GM18520 (cell line): ENCODE measurements at regions not wholly inside any gene's neighbourhood (a gene's known extent, or its start where the extent isn't known, plus 50 kb on each side); places are given as distances from the start of the nearest gene placed in this dataset.
"Not testable (repeated sequence)": the region's sequence is repeated elsewhere in the genome, so short reads cannot be mapped to it uniquely, and the experiment has no call there.

Experiments
- ATAC-seq: cut with Tn5 transposase; IDR thresholded peaks from one replicate; pipeline ENCODE4 v1.9.1; 2021; ENCODE audit not compliant: unreplicated experiment

- no peak for ATAC-seq
Observed at GRCh38 chr7:65254061-65254460, 119.6 kb upstream of the ZNF92 start.

DNA sequence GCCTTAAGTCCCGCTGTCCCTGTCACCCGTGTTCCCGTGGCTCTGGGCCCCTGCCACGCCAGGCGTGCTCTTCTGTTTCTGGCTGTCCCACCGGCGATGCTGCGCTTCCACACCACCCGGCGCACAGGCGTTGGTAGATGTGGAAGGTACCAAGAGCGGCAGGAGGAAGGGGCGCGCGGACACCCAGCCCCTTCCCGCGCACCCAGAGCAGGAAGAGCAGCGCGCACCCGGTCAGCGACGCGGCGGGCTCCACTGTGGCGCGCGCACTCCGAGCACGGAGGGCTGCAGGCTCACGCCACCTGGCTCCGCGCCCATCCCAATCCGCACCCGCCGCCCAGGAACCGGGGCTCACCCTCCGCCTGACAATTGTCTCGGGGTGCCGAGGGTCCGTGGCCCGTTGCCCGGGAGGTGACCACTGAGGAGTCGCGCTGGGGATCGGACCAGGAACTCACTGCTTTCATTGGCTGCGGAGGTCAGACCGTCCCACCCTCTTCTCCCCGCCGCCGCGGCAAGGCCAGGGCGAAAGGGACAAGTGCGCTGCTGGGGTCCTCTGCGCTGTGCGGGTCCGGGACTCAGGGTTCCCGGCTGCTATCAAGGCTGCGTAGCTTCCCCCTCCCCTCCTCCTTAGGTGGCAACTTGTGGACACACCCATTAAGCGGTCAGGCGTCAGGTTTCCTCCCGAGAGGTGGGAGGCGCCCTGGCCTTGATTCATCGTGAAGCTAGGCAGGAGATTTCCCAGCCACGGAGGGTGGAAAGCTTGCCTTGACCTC is 121.6 kb upstream of the ZNF92 start:
- ATAC-seq, result peak; percentile 58

DNA sequence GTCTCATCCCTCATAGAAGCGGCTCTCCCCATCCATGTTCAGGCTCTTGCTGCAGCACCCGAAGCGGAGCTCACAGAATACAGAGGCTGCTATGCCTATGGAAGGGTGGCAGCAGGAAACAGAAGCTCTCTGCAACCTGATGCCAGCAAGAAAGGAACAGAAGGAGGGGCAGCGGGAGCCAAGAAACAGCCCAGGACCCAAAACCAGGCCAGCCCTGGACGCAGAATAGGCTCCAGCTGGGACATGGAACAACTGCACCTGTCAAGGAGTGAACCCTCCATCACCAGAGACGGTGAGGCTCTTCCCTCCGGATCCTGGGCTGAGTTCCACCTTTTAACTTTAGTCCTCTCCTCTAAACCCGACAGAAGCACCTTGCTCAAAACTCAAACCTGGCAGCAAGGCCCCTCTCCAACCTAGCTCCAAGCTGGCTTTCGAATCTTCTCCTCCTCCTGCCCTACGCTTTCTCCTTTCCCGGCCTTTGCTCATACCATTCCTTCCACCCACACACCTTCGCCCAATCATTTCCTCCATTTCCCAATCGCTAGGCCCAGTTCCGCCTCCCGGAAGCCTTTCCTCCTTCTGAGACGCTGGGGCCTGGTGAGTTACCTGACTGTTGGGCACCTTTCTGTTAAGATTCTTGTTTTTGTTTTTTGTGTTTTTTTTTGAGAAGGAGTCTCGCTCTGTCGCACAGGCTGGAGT is 122.8 kb upstream of the ZNF92 start:
- no peak for ATAC-seq

- no peak for ATAC-seq
Observed at GRCh38 chr7:65250216-65250615, 123.4 kb upstream of the ZNF92 start.

DNA sequence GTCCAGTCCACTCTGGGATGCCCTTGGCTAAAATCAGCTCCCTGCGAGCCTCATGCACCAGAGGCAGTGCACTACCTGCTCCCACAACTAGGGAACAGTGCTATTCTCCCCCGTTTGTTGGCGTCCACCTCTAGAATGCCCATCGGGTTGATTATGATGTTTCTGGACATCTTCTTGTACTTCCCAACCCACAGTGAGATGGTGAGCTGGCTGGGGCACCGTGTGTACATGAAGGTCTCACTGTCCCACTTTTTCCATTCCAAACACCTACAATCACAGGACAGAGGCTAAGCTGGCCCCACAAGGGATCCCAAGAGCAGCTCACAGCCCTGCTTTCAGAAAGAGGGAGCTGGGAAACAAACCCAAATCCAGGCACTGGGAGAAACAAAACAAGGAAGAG is 126.2 kb upstream of the ZNF92 start:
- no peak for ATAC-seq

DNA sequence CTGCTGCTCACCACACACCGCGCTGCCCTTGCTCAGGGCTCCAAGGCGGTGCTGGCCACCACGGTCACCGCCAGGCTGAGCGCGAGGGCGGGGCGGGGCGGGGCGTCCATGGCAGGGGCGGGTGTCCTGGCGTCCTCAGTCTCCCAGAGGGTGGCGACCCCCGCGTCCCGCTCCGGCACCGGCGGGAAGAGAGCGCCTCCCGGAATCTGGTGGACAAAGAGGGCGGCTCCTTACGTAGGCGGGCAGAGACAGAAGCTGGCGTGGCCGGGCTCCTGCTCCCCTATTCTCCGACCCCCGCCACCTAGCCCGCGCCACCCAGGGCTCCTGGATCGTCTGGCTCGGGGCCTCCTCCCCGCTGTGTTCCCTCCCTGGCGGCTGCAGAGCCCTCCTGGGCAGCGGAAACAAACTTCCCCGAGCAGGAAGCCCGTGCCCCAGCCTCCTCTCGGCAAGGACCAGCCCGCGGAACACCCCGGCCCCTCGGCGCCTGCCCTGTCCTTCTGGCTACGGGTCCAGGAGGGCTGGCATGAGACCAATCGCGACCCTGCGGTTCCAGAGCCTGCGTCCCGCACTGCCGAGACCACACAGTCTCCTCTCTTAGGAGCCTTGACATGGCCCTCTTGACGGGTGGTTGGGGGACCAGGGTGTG is 133.8 kb upstream of the ZNF92 start:
- no peak for ATAC-seq

GRCh38 chr7:65239324-65239706 is 134.3 kb upstream of the ZNF92 start:
- ATAC-seq, result no peak

DNA sequence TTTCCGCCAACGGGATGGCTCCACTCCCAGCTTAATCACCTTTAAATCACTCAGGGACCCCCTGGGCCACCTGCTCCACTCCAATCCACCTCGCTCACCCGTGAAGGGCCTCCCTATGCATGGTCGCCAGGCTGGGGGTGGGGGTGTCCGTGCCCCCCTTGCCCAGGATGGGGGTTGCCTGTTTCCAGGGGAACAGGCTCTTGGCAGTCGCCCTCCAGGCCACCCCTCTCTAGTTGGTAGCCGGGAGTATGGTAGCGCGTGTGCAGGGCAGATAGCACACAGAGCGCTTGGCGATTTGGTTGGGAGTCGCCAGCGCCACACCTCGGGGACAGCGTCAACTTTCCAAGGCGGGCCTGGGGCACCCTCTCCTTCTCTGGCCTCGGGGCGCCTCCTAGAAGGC is 134.9 kb upstream of the ZNF92 start:
- ATAC-seq, result no peak

DNA sequence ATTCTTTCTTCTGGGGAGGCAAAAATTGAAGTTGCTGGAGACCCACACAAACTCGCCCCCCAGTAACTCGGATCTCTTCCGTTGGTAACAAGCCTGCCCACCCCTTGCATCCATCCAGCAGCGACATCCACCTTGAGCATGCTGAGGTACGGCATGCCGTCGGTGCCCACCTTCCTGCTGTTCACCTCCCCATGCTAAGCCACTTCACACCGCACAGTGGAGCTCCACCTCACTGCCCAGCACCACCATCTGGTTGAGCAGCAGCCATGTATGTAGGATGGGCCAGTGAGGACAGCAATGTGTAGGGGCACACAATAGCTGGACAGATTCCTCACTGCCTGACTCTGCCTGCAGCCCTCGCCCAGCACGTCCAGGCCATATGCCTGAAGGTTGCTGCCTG is 138.1 kb upstream of the ZNF92 start:
- ATAC-seq, result no peak

- ATAC-seq, result no peak
Observed at GRCh38 chr7:65233409-65234034, 140.1 kb upstream of the ZNF92 start.

DNA sequence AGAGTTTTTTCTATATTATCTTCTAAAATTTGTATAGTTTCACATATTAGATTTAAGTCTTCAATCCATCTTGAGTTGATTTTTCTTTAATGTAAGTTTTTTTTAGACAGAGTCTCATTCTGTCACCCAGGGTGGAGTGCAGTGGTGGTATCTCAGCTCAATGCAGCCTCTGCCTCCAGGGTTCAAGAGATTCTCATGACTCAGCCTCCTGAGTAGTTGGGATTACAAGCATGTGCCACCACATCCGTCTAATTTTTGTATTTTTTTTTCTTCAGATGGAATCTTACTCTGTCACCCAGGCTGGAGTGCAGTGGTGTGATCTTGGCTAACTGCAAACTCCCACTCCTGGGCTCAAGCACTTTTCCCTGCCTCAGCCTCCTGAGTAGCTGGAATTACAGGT is 143.4 kb upstream of the ZNF92 start:
- ATAC-seq, result no peak

- ATAC-seq, result no peak
Observed at GRCh38 chr7:65225422-65226006, 148.1 kb upstream of the ZNF92 start.

GRCh38 chr7:65222655-65223054 is 151.0 kb upstream of the ZNF92 start:
- ATAC-seq, result no peak

GRCh38 chr7:65221683-65222082 is 152.0 kb upstream of the ZNF92 start:
- ATAC-seq, result no peak

- ATAC-seq, result no peak
Observed at GRCh38 chr7:65219623-65220022, 154.0 kb upstream of the ZNF92 start.

DNA sequence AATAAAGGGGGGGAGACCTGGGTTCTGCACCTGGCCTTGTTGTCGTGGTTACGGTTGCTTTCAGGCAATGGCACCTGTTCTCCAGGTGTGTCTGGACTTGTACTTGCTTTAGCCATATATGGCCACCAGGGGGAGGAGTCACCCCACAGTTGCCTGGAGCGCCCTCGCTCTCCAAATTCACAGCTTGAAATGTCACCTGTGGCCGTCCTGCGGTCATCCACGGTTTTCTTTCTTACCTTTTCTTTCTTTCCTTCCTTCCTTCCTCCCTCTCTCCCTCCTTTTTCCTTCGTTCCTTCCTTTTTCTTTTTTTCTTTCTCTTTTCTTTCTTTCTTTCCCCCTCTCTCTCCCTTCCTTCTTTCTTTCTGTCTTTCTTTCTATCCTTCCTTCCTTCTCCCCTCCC is 157.2 kb upstream of the ZNF92 start:
- no peak for ATAC-seq

GRCh38 chr7:65213260-65213659 is 160.4 kb upstream of the ZNF92 start:
- not testable (repeated sequence) for ATAC-seq

DNA sequence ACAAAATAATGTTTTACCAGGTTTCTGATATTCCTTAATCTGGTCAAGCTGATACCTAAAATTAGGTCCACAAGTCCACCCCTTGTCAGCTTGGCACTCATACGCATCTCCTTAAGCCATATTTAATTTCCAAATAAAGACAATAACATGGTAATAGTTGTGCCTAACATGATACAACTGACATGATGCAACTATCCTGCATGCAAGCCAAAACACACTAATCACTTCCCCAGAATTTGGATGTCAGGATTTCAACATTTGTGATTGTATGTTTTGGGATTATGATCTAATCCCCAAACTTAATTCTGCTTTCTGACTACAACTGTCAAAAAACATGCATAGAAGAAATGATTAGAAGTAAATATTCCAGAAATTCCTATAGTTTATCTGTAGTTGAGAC is 174.4 kb upstream of the ZNF92 start:
- ATAC-seq, result not testable (repeated sequence)

DNA sequence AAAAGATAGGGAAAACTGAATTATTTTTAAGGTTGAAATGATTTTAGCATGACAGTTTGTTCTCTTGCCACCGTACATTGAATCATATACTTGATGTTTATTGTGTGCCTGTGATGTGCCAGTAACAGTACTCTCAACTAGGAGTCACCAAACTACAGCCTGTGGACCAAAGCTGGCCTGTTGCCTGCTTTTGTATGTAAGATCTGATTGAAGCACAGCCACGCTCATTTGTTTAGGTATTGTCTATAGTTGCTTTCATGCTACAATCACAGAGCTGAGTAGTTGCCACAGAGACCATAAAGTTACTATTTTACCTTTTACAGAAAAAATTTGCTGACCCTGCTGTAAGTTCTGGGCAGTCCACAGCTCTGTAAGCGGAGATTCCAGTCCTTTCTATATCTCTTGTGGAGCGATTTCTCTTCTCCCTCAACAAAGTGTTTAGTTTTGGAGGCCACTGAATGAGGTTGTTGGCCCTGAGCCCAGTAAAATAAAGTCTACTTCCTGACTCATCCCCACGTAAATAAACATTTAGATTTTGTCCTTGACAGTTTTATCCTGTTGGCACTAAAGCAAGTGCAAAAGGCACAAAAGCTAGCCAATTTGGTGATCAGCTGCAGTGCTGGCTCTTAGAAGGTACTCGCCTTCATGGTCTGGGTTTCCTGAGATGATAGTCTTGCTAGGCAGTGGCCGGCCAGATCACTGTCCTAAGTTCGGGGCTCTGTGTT is 180.2 kb upstream of the ZNF92 start:
- not testable (repeated sequence) for ATAC-seq

DNA sequence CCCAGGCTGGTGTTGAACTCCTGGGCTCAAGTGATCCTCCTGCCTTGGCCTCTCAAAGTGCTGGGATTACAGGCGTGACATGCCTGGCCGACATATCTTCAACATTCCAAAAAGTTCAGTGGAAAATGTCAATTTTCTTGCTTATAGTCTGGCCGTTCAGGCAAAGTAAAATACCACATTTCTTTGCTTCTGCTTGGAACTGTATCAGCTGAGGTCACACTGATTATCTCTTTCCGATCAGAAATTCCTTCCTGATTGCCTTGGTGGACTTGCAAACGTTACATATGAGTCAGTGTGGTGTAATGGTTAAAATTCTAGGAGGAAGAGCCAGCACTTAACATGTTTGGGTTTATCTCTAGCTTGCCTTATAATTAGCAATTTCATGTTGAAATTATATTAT is 170.6 kb upstream of the ERV3-1 start:
- not testable (repeated sequence) for ATAC-seq

DNA sequence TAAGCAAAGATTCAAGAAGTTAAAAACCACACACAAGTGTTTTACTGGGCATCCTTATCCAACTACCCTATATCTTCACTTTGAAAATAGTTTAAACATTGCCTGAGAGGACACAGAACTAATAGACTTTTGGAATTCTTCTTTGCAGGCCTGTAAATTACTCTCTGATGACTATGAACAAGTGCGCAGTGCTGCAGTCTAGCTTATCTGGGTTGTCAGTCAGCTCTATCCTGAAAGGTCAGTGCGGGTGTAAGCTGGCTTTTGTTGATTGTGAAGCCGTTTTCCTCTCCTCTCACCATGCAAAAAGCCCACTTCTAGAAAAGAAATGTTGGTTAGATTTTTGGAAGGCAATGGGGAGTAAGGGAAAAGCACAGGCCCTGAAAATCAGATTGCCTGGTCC is 143.6 kb upstream of the ERV3-1 start:
- ATAC-seq, result not testable (repeated sequence)
